GM21390 (cell line): ENCODE measurements at regions not wholly inside any gene's neighbourhood (a gene's known extent, or its start where the extent isn't known, plus 50 kb on each side); places are given as distances from the start of the nearest gene placed in this dataset.

Experiments
- ATAC-seq: cut with Tn5 transposase; IDR thresholded peaks from one replicate; pipeline ENCODE4 v1.9.1; 2021; ENCODE audit not compliant: unreplicated experiment

DNA sequence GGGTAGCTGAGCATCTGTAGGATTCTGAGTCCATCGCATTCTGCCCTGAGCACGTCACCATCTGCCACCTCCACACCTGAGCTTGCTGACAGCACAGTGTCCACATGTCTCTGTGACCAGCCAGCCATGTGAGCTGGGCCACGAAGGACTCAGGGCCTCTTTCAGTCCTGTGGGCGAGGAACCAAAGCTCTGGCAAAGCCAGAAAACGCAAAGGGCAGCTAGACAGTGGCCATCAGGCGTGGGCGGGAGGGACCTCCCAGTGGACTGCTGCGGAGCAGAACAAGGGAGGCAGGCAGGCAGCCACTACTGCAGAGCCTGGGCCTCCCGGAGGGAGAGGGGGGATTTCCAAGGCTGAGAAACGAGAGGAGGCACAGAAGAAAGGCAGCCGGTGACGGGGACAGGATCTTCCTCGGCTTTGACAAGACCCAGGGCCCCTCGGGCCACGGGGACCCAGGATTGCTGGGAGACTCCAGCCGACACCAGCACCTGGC is 274.6 kb upstream of the SALL3 start:
- no peak for ATAC-seq

DNA sequence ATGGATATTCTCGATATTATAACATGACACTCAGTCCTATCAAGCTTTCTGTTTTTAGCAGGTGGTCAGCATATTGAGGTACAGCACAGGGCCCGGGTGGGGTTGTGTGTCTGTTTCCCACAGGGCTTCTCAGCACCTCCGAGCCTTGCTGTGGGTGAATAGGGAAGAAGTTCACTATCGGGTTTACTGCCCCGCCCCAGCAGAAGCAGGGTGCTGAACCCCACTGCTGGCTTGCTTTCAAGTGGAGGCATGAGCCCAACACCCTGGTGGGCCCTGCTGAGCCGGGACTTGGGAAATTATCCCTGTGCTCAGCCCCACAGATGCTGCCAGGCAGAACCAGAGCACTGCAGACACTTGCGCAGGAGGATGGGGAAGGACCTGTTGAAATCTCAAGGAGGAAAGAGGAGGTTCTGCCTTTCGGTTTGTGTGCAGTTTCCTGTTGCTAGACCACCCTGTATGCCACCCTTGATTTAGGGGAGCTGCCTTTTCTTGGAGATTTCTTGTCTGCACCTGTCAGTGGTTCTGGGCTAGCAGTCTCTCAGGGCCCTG is 270.3 kb upstream of the SALL3 start:
- ATAC-seq = no peak

DNA sequence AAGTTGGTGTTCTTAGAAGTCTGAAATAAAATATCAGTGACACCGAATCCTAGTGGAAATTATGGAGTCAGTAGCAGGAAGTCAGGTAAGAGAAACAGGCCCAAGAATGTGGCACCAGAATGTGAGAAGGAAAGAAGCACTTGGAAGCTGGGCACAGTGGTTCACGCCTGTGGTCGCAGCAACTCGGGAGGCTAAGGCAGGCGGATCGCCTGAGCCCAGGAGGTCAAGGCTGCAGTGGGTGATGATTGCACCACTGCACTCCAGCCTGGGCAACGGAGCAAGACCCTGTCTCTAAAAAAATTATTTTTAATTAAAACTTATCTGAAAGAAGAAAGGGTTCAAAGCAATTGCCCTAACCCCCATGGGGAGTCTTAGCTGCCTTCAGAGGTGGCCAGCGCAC is 268.3 kb upstream of the SALL3 start:
- no peak for ATAC-seq

DNA sequence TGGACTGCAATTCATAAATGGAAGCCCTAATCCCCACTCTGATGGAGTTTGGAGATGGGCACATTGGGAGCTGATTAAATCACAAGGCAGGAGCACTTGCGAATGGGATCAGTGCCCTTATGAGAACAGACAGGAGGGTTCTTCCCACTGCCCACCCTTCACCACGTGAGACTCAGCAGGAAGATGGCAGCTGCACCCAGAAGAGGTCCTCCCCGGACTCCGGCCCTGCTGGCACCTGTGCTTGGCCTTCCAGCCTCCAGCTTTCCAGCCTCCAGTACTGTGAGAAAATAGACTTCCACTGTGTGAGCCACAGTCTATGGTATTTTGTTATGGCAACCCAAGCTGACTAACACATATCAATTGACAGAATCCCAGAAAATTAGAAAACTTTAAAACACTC is 267.6 kb upstream of the SALL3 start:
- ATAC-seq = no peak

DNA sequence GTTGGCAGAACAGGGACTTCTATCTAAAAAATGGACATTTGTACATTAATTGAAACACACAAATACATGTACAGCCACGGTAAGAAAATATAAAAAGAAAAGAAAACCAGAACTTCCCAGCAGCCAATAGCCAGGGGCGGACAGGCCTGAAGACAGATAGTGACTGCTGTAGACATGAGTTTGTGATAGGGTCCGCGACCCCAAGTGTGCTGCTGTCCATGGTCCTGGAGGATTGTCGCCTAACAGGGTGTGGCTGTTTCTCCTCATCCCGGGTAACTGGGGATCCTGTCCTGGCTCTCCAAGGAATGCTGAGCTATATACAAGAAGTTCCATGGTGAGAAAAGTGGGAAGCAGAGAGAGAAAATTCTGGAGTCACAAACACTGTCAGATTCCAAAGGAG is 266.5 kb upstream of the SALL3 start:
- no peak for ATAC-seq

DNA sequence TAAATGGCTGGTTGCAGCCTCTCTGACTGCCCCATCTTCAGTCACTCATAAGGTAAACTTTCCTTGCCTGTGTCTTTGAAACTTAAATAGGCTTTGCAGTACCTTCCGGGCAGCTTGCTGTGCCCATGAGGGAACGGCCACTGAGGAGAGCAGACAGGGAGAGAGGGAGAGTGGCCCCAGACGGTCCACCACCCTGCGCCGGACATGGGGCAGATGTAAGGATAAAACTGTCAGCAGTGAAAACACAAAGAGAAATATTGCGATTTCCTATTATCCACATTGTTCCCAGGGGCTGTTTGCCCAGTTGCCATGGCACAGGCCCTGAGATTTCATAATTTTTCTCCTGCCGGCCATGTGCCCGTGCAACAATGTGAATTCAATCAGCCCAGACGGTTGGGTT is 265.9 kb upstream of the SALL3 start:
- no peak for ATAC-seq

DNA sequence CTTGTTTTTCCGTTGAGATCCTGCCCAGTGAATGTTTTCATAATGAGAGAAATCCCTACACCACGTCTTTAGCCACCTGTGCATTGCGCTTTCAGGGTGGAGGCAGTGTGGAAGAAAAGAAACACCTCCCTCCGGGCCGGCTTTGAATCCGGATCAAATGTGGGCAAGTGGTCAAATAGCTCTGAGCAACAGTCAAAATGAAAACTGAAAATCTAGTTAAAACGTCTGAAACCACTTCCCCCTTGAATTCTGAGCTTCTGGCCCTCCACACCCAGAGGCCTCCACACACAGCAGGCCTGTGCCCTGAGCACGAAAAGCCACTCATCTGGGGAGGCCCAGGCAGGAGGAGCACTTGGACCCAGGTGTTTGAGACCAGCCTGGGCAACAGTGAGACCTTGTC is 263.6 kb upstream of the SALL3 start:
- ATAC-seq = no peak

DNA sequence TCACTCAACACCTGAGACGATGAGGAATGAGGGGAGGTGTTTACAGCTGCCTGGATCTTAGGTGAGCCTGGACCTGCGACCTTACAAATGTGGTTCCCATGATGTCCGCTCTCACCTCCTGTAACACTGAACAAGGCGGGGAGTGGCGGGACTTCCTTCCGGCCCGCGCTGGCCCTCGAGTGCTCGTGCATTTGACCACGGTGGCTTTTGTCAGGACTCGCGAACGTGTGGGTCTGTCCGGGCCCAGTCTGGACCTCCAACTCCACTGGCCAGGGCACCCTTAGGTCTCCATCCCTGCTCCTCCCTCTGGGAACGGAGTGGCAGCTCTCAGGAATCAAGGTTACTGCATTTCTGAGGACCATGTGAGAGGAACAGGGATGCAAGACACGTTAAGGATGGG is 263.0 kb upstream of the SALL3 start:
- no peak for ATAC-seq

DNA sequence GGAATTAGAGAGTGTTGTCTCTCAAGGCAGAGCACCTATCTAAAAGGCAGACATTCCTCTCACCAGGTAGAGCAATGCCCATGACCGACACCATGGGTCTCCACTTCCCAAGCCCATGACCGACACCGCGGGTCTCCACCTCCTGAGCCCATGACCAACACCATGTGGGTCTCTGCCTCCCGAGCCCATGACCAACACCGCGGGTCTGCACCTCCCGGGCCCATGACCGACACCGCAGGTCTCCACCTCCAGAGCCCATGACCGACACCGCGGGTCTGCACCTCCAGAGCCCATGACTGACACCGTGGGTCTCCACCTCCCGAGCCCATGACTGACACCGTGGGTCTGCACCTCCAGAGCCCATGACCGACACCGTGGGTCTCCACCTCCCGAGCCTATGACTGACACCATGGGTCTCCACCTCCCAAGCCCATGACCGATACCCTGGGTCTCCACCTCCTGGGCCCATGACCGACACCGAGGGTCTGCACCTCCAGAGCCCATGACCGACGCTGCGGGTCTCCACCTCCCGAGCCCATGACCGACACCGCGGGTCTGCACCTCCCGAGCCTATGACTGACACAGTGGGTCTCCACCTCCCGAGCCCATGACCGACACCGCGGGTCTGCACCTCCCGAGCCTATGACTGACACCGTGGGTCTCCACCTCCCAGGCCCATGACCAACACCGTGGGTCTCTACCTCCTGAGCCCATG is 262.4 kb upstream of the SALL3 start:
- no peak for ATAC-seq

DNA sequence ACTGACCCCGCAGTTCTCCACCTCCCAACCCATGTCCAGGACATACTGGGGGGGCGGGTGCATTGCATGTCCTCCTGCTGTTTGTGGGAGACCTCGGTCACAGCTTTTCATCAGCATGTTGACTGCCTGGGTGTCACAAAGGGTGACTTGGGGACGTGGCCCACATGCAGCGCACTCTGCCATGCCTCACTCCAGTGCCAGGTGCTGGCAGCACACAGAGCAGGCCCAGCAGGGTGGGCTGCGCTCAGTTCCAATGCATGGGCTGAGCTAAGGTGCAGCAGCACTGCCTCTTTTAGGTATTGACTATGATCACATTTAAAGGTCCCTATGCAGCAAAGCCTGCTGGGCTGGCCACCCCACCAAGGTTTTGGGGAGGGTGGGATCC is 261.9 kb upstream of the SALL3 start:
- ATAC-seq = no peak

DNA sequence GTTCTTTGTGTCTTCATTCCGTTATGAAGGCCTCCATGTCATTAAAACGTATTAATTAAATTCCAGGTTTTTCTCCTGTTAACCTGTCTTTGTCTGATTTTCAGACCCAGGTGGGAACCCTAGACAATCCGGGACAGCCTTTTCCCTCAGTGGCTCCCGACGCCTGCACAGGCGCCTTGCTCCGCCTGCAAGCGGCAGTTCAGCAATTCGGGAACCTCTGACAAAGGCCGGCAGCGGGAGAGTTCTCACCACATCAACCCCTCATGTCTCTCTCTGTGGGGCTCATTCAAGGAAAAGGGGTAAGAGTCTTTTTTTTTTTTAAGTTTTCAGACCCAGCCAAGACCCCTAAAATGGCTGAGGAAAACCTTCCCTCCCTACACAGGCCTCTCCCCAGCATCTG is 259.8 kb upstream of the SALL3 start:
- ATAC-seq = no peak

DNA sequence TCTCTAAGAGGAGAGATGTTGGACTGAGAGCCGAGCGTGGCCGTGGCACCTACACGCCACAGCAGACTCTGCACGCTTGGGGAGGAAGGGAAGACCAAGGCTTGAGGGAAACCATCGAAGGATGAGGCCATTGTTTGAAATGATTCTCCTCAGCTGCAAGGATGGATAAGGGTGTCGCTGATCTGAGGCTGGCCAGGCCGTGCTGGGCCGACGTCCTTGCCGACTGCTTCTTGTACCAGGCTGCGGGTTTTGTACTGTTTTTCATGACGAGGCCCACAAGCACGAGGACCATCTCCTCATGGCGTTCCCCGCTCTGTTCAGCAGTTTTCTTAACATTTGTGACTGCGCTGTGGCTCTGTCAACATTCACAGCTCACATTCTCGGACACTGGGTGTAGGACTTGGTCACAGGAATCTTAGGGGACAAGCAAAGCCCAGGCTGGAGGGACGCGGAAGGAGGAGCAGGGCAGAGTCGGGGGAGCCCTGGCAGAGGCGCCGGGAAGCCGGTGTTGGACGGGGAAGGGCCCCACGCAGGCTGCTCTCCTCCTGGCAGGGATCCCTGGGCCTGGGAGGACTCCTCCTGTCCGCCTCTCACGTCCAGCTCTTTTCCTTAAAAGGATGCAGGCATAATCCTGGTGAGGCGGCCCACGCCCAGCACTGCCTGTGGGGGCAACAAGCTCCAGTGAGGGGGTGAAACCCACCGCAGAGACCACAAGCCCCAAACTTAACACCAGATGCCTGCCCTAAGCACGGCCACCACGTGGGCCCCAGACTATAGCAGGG is 259.0 kb upstream of the SALL3 start:
- ATAC-seq = no peak

DNA sequence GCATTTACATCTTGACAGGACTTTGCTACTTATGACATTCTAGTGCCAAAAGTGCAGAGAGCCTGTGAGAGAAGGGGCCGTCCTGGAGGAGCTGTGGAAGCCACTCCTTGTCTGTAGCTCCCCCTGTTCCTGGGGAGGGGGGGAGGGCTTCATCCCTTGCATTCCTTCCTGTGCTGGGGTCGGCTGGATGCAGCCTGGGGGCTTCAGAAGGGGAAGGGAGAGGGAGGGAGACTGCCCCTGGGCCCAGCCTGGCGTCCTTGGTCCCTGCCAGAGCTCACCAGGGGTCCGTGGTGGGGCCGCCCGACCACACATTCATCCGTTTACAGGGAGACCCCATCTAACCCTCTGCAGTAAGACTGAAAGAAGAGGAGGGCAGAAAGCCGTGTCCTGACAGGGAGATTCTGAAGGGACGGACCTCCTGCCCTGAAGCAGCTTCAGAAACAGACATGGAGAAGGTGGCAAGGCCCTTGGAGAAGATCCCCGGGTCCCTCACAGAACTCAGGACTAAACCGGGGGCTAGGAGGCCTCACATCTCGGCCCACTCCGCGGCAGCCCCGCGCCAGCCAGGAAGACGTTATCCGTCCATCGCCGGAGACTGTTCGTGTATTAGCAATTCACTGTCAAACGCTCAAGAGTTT is 258.3 kb upstream of the SALL3 start:
- no peak for ATAC-seq

DNA sequence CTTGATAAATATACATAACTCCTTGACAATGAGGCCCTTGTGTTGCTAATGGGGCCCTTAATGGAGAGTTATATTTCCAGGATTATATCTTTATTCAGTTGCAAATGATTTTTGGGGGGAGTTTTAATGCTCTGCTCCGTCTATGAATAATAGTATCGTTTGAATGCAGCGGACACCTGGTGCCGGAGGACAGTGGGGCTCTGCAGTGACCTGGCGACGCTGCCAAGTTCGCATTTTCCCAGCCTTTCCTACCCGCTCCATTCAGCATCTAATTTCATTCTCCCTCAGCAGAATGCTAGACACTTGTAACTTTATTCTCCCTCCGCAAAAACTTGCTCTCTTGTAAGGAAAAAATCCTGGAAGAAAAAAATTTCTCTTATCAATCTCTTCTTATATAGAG is 257.6 kb upstream of the SALL3 start:
- no peak for ATAC-seq

DNA sequence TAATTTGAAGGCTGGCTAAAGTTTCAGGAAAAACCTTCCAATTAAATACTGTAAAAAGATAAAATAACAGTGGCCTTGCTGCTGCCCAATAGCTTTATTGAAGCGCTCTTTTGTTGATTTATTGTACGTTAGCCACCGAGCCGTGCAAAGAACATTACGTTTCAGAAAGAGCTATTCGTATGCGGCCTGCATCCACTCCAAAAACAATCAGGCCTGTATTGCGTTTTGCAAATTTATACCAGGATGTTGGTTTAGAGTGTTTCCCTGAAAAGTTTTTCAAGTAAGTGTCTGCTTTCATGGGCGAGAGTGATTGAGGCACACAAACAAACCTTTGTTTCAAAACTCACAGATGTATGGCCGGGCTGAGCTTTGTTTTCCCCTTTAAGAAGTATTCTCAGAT is 257.2 kb upstream of the SALL3 start:
- ATAC-seq = no peak

DNA sequence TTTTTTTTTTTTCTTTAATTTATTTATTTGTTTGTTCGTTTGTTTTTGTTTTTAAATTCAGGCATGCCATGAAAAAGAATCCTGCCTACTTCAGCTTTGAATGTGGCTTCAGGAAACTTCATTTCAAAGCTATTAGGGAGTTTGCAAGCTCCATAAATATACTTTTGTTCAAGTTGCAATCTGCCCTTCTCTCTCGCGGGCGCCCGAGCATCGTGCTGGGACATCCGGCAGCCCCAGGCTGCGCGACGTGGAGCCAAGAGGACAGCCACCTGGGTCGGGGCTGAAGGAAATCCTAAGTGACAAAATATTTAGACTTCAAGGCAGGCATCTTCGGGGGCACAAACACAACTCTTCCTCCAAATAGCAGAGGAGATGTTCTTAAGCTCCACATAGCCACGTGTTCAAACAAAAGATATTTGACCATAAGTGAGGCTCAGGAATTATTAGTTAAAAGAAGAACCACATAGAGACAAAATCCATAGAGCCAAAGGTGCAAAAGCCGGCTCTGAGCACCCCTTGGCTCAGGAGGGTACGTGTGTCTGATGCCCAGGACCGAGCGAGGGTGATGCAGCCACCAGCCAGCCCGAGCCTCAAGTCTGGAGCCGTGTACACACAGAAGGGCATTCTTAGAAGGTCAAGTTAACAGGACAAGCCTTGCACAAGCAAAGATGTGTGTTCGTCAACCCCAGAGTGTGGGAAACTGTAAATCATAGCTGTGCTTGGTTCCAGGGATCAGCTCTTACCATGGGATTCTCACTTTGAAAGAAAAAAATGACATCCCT is 256.5 kb upstream of the SALL3 start:
- no peak for ATAC-seq

DNA sequence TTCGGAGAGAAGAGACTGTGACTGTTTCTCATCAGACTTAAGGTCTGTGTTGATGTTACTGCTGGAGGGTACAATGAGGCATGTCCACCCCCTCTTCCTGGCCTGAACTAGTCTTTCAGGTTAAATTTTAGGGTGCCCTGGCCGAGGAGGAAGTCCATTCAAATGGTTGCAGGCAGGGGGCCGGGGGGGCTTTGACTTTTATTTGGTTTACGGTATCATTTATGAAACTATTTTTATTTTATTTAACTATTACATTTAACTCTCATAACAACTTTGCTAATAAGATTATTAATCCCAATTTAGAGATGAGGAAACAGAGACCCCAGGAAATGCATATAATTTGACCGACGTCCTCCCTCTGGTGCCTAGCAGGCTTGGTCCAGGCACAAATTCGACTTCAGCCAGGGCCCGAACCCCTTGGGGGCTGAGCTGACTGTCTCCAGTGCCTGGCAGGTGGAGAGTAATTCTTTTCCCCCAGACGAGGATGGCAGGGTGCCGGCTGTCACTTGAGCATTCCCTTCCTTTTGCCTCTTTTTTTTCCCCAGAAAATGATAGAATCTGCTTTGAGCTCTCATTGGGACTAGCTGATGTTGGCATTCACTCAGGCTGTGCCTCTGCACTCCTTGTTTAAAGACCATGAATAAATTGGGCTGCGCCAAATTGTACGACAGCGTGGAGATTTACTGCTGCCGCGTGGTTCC is 255.3 kb upstream of the SALL3 start:
- ATAC-seq = no peak

DNA sequence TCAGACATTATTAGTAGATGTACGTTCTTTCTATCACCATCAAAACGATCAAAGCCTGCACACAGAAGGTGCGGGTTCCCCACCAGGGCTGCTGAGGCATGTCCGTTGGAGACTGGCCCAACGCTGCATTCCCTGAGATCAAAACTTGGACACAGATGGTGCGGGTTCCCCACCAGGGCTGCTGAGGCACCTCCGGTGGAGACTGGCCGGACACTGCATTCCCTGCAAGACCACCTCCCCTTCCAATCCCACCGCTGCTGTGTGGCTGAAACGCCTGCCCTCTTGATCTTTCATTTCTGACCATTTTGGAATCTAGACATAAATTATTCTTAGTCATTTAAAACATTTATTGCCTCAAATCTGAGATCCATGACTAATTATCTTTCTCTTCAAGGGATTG is 254.2 kb upstream of the SALL3 start:
- no peak for ATAC-seq

DNA sequence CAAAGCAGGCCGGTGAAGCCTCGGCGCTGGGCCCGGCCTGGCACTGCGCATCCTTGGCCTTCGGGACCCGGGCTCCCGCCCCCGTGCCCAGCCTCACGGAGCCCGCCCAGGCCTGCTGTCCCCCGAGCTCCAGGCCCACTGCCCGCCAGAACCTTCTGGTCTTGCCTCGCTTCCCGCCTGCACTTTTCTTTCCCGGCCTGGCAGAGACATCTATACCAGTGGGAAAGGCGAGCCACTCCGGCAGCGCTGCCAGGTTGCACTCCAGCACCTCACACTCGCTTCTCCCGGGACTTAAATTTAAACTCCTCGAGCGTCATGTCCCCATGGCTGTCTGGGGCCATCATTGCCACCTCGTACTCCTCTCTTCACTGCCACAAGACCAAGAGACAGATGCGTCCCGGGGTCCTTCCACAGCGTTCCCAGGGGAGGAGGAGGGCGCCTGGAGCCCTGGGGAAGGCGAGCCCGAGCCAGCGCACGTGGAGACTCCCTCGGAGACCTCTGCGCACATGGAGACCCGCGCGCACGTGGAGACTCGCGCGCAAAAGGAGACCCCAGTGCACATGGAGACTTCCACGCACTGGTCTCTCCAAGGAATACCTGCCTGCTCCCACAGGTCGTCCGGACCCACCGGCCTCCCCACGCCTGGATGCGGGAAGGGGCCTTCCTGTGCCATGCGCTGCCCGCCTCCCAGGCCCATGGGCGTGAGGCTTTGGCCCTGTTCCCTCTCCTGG is 253.1 kb upstream of the SALL3 start:
- no peak for ATAC-seq
